ENCODE measurements at regions not wholly inside any gene's neighbourhood (a gene's known extent, or its start where the extent isn't known, plus 50 kb on each side); places are given as distances from the start of the nearest gene placed in this dataset.

DNA sequence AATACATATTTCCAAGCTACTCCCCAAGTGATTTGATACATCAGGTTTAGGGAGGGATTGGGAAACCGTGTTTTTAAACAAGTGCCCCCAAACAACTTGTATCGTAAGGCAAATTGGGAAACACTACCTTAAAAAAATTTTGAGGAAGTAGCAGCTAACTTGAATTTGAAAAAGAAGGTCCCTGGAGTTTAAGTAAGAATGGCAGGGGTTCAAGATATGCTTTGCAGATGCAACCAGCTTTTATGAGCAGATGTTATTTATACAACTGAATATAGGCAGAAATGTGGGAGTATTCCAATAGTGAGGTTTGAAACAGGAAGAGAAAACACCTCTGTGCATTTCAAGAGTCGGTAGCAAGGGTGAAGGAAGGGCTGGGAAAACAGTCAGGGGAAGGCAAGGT is 139.6 kb downstream of the IL20RB start:
- H3K9me3 ChIP-seq, result peaks cover 0 to 7% (median 2%) of the 10 kb centered on the region in 8 donors
- DNase-seq, result no peak
- intact Hi-C loops (cut with DNase I; ENCODE audit: low total_unique reads), result no loop called here
- H3K4me1 ChIP-seq, result no peaks in the 10 kb centered on the region
- H3K27ac ChIP-seq, result no peak overlapping the region
- TF ChIP-seq, protein P1, sequence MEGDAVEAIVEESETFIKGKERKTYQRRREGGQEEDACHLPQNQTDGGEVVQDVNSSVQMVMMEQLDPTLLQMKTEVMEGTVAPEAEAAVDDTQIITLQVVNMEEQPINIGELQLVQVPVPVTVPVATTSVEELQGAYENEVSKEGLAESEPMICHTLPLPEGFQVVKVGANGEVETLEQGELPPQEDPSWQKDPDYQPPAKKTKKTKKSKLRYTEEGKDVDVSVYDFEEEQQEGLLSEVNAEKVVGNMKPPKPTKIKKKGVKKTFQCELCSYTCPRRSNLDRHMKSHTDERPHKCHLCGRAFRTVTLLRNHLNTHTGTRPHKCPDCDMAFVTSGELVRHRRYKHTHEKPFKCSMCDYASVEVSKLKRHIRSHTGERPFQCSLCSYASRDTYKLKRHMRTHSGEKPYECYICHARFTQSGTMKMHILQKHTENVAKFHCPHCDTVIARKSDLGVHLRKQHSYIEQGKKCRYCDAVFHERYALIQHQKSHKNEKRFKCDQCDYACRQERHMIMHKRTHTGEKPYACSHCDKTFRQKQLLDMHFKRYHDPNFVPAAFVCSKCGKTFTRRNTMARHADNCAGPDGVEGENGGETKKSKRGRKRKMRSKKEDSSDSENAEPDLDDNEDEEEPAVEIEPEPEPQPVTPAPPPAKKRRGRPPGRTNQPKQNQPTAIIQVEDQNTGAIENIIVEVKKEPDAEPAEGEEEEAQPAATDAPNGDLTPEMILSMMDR (IDR thresholded peaks at IDR 0.05 in 8 of 11, conservative IDR thresholded peaks at IDR 0.05 in 3 of 11), result no peak
- no peak for TF ChIP-seq POLR2A (IDR thresholded peaks at IDR 0.05)
- TF ChIP-seq POLR2AphosphoS5 (IDR thresholded peaks at IDR 0.05), result no peak
- H3K4me3 ChIP-seq, result no peak overlapping the region
- no peaks in the 10 kb centered on the region for H3K36me3 ChIP-seq
- 25 to 45% (median 32%) methylated on average over 3 of the region's 3 CpGs for WGBS, 5 donors
- peaks cover 0 to 25% (median 0%) of the 10 kb centered on the region in 7 donors for H3K27me3 ChIP-seq (replicated peaks in 1 of 7)

DNA sequence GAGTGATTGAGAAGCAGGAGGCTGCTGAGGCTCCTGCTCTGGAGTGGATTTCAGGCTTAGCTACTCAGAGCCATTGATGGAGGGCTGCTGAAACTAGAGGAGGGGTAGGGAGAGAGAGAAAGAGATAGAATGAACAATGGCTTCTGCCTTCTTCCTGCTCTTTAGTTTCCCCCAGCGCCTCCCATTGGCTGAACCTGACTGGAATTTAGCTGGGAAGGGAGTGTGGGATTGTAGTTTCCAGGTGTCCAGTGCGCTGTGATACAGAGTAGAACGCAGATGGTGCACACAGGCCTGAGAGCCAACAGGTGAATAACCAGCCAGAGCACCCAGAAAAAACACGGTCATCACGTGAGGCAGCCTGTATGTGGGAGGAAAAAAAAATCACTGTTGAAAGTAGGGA is 140.1 kb downstream of the IL20RB start:
- intact Hi-C loops (cut with DNase I; ENCODE audit: low total_unique reads), result no loop called here
- H3K27ac ChIP-seq, result no peak overlapping the region
- no peak for TF ChIP-seq POLR2A (IDR thresholded peaks at IDR 0.05)
- TF ChIP-seq POLR2AphosphoS5 (IDR thresholded peaks at IDR 0.05), result no peak
- TF ChIP-seq, protein P1 (IDR thresholded peaks at IDR 0.05 in 8 of 11, conservative IDR thresholded peaks at IDR 0.05 in 3 of 11), result no peak
- H3K4me1 ChIP-seq, result no peaks in the 10 kb centered on the region
- peaks cover 0 to 7% (median 2%) of the 10 kb centered on the region in 8 donors for H3K9me3 ChIP-seq
- peaks cover 0 to 25% (median 0%) of the 10 kb centered on the region in 7 donors for H3K27me3 ChIP-seq (replicated peaks in 1 of 7)
- no peak overlapping the region for H3K4me3 ChIP-seq
- no peak for DNase-seq
- WGBS, 5 donors, result 81 to 92% (median 91%) methylated on average over 5 of the region's 5 CpGs
- no peaks in the 10 kb centered on the region for H3K36me3 ChIP-seq

DNA sequence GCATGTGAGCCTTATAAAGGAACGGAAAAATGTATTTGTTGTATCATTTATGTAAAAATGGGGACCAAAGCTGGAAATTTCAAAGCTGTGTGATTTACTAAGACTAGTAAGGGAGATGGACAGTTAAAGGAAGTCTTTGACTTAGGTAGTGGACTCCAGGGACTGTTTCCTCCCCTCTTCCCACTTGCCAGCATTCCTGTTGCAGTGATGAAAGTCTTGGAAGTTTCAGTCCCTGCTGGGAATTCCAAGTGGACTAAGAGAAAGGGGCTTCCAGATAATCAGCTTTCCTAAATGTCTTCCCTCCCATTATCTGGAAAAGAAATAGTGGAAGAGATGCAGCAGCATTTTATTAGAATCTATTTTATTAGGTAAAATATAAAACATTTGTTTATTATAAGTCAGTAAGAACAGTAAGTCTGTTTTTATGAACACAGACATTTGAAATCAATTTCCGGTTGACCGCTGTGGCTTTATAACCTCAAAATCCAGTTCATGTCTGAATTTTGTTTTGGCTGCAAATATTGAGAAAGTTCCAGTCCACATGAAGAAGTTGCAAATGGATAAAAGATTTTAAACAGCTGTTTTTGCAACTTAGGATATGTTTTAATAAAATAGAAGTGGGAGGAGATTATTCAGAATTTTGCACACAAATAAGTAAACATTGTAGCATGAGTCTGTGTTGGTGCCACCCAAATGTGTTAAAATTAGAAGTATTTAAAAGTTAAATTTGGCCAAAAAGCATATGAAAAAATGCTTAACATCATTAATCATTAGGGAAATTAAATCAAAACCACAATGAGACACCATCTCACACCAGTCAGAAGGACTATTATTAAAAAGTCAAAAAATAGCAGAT is 141.8 kb downstream of the IL20RB start:
- no peak for DNase-seq
- Histone ChIP-seq H3K4me1 (no peaks in the 10 kb centered on the region), H3K4me3 (no peak overlapping the region), H3K9me3 (peaks cover 0 to 7% (median 2%) of the 10 kb centered on the region in 8 donors), H3K27ac (no peak overlapping the region), H3K27me3 (replicated peaks in 1 of 7) (peaks cover 0 to 31% (median 0%) of the 10 kb centered on the region in 7 donors), H3K36me3 (no peaks in the 10 kb centered on the region)
- intact Hi-C loops (cut with DNase I; ENCODE audit: low total_unique reads), result loop anchor here (10.0 kb wide), 2 partner anchors 845 to 875 kb away; no protein-coding TSS in a partner anchor
- TF ChIP-seq POLR2AphosphoS5 (IDR thresholded peaks at IDR 0.05), result no peak
- no peak for TF ChIP-seq POLR2A (IDR thresholded peaks at IDR 0.05)
- TF ChIP-seq, protein P1 (IDR thresholded peaks at IDR 0.05 in 8 of 11, conservative IDR thresholded peaks at IDR 0.05 in 3 of 11), result no peak
- WGBS, 5 donors, result 83 to 97% (median 92%) methylated on average over 3 of the region's 3 CpGs

DNA sequence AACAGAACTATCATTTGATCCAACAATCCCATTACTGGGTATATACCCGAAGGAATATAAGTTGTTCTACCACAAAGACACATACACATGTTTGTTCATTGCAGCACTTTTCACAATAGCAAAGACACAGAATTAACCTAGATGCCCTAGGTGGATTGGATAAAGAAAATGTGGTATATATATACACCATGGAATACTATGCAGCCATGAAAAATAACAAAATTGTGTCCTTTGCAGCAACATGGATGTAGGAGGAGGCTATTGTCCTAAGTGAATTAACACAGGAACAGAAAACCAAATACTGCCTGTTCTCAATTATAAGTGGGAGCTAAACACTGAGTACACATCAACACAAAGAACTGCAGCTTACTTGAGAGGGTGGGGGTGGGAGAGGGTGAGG is 142.5 kb downstream of the IL20RB start:
- H3K4me1 ChIP-seq, result peaks cover 0 to 4% (median 0%) of the 10 kb centered on the region in 6 donors
- no peak overlapping the region for H3K4me3 ChIP-seq
- no peak for DNase-seq
- H3K27ac ChIP-seq, result no peak overlapping the region
- WGBS, 5 donors, result 94 to 100% (median 96%) methylated on average over 1 of the region's 1 CpG
- intact Hi-C loops (cut with DNase I; ENCODE audit: low total_unique reads), result loop anchor here (10.0 kb wide), 2 partner anchors 844 to 874 kb away; no protein-coding TSS in a partner anchor
- H3K36me3 ChIP-seq, result no peaks in the 10 kb centered on the region
- H3K27me3 ChIP-seq (replicated peaks in 1 of 7), result peaks cover 0 to 37% (median 0%) of the 10 kb centered on the region in 7 donors
- H3K9me3 ChIP-seq, result peaks cover 0 to 7% (median 2%) of the 10 kb centered on the region in 8 donors
- TF ChIP-seq POLR2A (IDR thresholded peaks at IDR 0.05), result no peak
- TF ChIP-seq, protein P1 (IDR thresholded peaks at IDR 0.05 in 8 of 11, conservative IDR thresholded peaks at IDR 0.05 in 3 of 11), result no peak
- TF ChIP-seq POLR2AphosphoS5 (IDR thresholded peaks at IDR 0.05), result no peak
